ENCODE measurements at regions not wholly inside any gene's neighbourhood (a gene's known extent, or its start where the extent isn't known, plus 50 kb on each side); places are given as distances from the start of the nearest gene placed in this dataset.

DNA sequence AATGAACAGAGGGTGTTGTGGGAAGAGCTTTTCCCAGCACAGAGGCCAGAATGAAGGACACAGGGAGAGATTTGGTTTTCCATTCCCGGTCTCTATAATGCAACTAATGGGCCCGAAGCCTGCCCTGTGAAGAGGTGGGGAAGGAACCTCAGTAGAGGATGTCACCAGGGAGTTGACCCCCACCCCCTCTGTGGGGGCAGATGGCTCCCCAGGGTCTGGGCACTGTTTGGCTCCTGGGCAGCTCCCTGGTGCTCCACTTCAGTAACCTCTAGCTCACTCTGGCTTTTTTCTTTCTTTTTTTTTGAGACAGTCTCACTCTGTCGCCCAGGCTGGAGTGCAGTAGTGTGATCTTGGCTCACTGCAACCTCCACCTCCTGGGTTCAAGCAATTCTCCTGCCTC lies 109.1 kb upstream of the DLG1 start:
- TF ChIP-seq POLR2A (IDR thresholded peaks at IDR 0.05; ENCODE audit: low read length), result no peak
- no peak for TF ChIP-seq GATA1 (IDR thresholded peaks at IDR 0.05; ENCODE audit: low read depth, low read length)

Measured in erythroblast (primary cell).